Activated CD4-positive, alpha-beta T cell treated with anti-CD3 and anti-CD28 coated beads, Interleukin-2, amount 50 U/mL, for 48 hours (primary cell): ENCODE measurements at regions not wholly inside any gene's neighbourhood (a gene's known extent, or its start where the extent isn't known, plus 50 kb on each side); places are given as distances from the start of the nearest gene placed in this dataset.

ENCODE experiments used
- DNase-seq, 2 experiments: peaks; one replicate each; pipeline ENCODE4 v3.0.0-alpha.2; 2020

DNA sequence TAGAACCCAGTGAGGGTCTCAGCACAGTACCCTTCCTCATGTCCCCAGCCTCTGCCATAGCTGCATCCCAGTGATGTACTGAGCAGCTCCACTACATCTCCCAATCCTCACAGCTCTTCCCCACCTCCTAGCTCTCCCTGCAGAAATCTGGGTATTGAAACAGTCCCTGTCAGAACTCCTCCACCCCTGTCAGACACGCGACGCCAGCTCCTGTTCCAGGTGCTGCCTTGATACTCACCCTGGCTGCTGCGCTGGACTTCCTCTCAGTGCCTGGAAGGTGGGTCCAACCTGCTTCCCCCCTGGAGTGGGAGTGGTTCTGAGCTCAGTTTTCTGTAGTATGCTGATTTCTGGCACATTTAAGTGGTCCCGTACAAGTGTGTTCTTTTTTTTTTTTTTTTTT is 160.9 kb upstream of the SLCO3A1 start:
- DNase-seq = no peak

- no peak for DNase-seq
These were observed 159.2 kb upstream of the SLCO3A1 start for GRCh38 chr15:91694131-91694830.

DNA sequence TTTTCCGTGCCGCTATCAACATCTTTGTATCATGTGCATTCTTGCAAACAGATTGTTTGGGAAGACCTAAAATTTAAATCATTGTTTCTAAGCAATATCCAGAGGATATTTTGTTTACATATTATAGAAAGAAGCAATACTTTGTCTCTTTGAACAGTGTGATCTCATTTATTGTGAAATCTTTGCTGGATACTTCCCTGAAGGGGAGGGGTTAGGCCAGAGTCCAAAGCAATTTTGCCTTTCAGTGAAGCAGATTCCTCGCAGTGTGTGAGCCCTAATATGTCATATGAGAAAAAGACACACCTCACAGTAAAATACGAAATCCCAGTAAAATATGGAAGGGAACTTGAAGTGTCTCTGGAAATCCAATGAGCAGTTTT is 158.7 kb upstream of the SLCO3A1 start:
- DNase-seq = no peak

GRCh38 chr15:91695799-91696198 is 157.7 kb upstream of the SLCO3A1 start:
- no peak for DNase-seq

GRCh38 chr15:91696981-91697380 is 156.5 kb upstream of the SLCO3A1 start:
- DNase-seq = no peak

GRCh38 chr15:91698241-91698640 is 155.3 kb upstream of the SLCO3A1 start:
- DNase-seq = no peak

- DNase-seq = no peak
These were observed 153.8 kb upstream of the SLCO3A1 start for GRCh38 chr15:91699741-91700140.

DNA sequence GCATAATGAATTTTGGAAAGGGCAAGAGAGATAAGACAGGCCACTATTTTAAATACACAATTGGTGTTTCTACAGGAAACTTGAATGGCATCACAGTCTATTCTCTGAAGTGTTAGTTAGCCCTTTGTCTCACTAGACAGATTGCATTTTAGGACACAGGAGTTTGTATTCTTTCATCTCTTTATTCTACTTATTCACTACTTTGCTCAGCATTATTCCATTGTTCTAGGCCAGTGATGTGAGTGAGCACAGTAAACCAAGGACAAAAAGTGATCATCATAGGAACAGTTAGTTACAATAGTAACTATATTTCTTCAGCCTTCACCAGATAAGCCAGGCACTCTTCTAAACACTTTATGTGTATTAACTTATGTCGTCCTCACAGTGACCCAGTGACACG is 150.2 kb upstream of the SLCO3A1 start:
- DNase-seq = no peak

DNA sequence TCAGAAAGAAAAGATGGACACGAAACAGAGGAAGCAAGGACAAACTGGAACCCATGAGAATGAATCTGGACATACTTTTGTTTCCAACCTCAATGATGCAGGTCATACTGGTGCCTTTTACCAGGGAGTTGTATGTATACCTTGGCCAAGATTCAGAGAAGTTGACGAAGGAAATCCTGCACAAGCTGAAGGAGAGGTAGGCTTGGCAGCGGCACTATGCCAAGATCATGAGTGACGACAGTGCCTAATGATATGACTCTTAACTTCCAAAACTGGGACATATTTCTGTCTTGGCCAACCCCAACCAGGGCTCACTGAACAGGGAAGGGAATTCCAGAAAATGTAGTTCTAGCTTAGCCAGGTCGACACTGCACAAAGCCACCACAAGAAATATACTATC is 149.2 kb upstream of the SLCO3A1 start:
- DNase-seq = no peak

- peak; percentile 81 to 87 for DNase-seq
These were observed 147.0 kb upstream of the SLCO3A1 start for GRCh38 chr15:91706322-91707032.

GRCh38 chr15:91710080-91710698 is 143.3 kb upstream of the SLCO3A1 start:
- no peak for DNase-seq

GRCh38 chr15:91711384-91712033 is 142.0 kb upstream of the SLCO3A1 start:
- DNase-seq = no peak

- DNase-seq = no peak
These were observed 141.2 kb upstream of the SLCO3A1 start for GRCh38 chr15:91712286-91712685.

- DNase-seq = no peak
These were observed 137.0 kb upstream of the SLCO3A1 start for GRCh38 chr15:91716536-91716935.

- no peak for DNase-seq
These were observed 135.7 kb upstream of the SLCO3A1 start for GRCh38 chr15:91717811-91718210.

DNA sequence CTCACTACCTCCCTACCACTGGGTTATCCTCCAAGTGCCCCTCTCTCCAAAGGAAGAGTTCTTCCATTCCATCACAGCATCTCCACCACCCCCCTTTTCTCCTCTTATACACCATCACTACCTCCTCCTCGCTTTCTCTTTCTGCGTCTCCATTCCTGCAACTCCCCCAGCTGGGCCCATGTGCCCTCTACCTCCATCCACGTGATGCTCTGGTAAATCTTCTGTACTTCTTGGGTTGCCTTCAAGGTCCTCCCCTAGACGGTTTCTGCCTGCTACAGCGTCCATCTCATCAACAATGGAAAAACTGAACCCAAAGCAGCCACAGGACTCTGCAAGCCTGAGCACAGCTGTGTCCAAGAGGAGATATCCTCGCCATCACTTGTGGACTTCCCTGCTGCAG is 129.5 kb upstream of the SLCO3A1 start:
- DNase-seq = no peak

GRCh38 chr15:91733661-91734060 is 119.8 kb upstream of the SLCO3A1 start:
- DNase-seq = no peak

GRCh38 chr15:91737151-91737818 is 116.2 kb upstream of the SLCO3A1 start:
- no peak for DNase-seq

DNA sequence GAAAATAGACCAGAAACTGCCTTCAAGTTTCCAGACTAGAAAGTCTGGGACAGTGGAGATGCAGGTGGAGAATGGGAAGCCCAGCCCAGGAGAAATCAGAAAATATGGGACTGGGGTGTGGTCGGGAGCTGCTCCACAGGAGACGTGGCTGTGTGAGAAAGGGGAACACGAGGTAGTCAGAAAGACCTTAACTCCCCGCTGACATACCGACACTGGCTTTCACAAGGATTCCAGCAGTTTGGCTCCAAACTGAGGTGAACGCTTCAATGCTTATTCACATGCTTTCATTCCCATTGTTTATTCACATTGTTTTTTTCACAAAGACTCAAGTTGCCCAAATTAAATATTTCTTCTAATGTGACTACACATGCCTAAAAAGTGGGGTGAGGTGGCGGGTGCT is 111.5 kb upstream of the SLCO3A1 start:
- no peak for DNase-seq

DNA sequence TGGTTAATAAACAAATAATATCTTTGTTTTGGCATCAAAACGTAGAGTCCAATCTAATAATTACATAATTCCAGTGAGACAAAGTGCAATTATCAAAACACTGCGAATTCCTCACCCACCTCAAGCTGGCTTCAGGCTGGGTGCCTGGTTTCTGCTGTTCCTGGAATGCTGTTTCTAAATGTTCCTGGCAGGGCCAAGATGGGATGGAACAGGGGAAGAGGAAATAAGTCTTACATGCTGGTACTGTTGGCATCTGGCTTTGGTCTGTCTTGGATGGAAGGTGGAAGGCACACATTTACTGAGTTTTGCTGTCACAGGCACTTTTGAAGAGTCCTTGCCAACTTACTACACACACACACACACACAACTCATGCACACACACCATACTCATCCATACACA is 101.9 kb upstream of the SLCO3A1 start:
- no peak for DNase-seq

- no peak for DNase-seq
These were observed 101.3 kb upstream of the SLCO3A1 start for GRCh38 chr15:91752081-91752785.

- no peak for DNase-seq
These were observed 93.9 kb upstream of the SLCO3A1 start for GRCh38 chr15:91759560-91759959.

- DNase-seq = no peak
These were observed 87.8 kb upstream of the SLCO3A1 start for GRCh38 chr15:91765660-91766059.
